Large intestine (tissue), 3 donors: ENCODE measurements at regions not wholly inside any gene's neighbourhood (a gene's known extent, or its start where the extent isn't known, plus 50 kb on each side); places are given as distances from the start of the nearest gene placed in this dataset.

Experiments used
- DNase-seq, 2 donors: peaks; one replicate each; pipeline versions ENCODE4 v3.0.0 to v3.0.0-alpha.2; 2013
- H3K27ac ChIP-seq: one replicate; pipeline ENCODE4 v1.5.1; 2013; ENCODE audit warnings: low read length
- H3K27me3 ChIP-seq: 2 replicates; pipeline ENCODE4 v1.6.1; 2013; ENCODE audit warnings: low read length; ENCODE audit not compliant: control insufficient read depth, insufficient read depth
- H3K36me3 ChIP-seq: 2 replicates; pipeline ENCODE4 v1.6.1; 2013; ENCODE audit warnings: low read length; ENCODE audit not compliant: control insufficient read depth, insufficient read depth
- H3K4me1 ChIP-seq: one replicate; pipeline ENCODE4 v1.6.1; 2013; ENCODE audit warnings: low read length; ENCODE audit not compliant: control insufficient read depth, insufficient read depth
- H3K4me3 ChIP-seq: one replicate; pipeline ENCODE4 v1.5.1; 2013; ENCODE audit warnings: low read length
- H3K9me3 ChIP-seq: one replicate; pipeline ENCODE4 v1.6.1; 2013; ENCODE audit warnings: mild to moderate bottlenecking, low read depth, low read length, moderate library complexity; ENCODE audit not compliant: control insufficient read depth
- WGBS: methylation state at CpG from one replicate; pipeline ENCODE4 v1.1.5; 2013; ENCODE audit warnings: low lambda C conversion rate; ENCODE audit not compliant: insufficient coverage; 5-methylcytosine and 5-hydroxymethylcytosine counted together

DNA sequence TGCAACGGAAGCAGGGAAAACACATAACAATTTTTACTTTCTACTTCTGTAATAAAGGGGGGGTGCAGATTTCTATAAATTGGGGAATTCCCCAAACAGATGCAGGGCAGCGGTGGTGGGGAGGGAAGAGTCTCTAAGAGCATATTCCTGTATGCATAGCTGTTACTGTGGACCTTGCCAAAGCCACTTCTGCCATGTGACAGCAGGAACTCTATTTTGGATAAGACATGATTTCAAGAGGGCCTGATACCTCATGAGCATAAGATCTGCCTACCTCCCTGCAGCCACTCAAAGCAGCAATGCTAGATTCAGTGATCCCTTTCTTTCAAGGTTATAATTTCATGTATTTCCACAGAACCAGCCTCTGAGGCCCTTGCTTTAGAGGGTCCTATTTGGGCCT is 86.2 kb upstream of the CNKSR3 start:
- Histone ChIP-seq H3K4me3 (no peak overlapping the region), H3K27ac (no peak overlapping the region), H3K27me3 (no peaks in the 10 kb centered on the region), H3K4me1 (peaks cover 9% of the 10 kb centered on the region), H3K9me3 (no peaks in the 10 kb centered on the region), H3K36me3 (no peaks in the 10 kb centered on the region)
- 100% methylated on average over 1 of the region's 2 CpGs for WGBS
- DNase-seq: no peak

DNA sequence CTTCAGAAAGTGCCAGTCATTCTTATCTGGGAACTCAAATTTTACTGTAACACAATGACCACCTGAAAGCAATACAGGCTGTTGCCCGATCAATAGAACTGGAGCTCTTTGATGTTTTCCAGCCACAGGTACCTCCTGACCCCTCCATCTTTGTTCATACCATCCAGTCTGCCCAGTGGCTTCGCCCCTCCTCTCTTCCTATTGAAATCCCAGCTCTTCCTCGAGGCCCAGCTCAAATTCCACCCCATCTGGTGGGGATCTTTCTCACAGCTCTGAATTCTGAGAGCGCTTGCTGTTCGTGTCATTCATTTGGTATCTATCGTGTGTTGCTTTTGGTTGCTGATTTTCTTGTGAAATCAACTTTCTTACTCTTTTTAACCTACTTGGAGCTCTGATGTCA is 87.9 kb upstream of the CNKSR3 start:
- WGBS: 100% methylated on average over 1 of the region's 6 CpGs
- H3K27ac ChIP-seq: no peak overlapping the region
- H3K27me3 ChIP-seq: no peaks in the 10 kb centered on the region
- DNase-seq: no peak
- no peaks in the 10 kb centered on the region for H3K9me3 ChIP-seq
- H3K4me1 ChIP-seq: no peaks in the 10 kb centered on the region
- H3K36me3 ChIP-seq: no peaks in the 10 kb centered on the region
- H3K4me3 ChIP-seq: no peak overlapping the region

DNA sequence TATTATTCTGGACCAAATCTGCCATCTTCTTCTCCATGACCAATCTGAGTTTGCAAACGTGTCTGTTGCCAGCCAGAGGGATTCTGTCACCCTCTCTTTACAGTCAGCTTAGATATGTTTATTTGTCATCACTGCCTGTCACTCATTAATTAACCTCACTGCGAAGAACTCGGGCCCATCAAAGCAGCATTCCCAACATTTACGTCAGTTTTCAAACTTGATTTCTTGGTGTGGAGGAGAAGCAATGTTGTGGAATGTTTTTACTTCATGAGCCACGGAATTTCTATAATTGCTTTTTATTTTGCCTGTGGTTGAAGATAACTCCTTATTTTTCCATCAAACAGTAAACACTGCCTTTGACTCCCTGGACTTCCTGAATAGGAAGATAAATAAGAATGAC is 91.8 kb upstream of the CNKSR3 start:
- DNase-seq: no peak
- Histone ChIP-seq H3K36me3 (no peaks in the 10 kb centered on the region), H3K4me1 (no peaks in the 10 kb centered on the region), H3K9me3 (no peaks in the 10 kb centered on the region), H3K4me3 (no peak overlapping the region), H3K27ac (no peak overlapping the region), H3K27me3 (no peaks in the 10 kb centered on the region)
- 80% methylated on average over 1 of the region's 5 CpGs for WGBS

DNA sequence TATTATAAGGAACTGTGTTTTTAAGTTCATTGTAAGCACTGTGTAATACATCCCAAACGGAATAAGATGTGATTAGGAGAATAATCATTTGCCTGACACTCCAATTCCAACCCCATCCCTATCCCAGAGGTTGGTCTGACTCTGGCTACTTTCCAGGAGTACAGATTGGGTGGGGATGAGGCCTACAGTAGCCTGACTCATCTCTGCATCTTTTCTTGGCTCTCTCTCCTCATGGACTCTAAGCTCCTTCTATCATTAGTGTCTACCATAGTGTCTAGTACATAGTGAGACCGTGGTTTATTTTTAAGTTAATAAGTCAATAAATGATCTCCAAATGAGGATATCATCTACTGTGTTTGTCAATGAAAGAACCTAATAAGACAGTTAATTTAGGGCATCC is 92.2 kb upstream of the CNKSR3 start:
- Histone ChIP-seq H3K4me1 (no peaks in the 10 kb centered on the region), H3K9me3 (no peaks in the 10 kb centered on the region), H3K27me3 (no peaks in the 10 kb centered on the region), H3K27ac (no peak overlapping the region), H3K4me3 (no peak overlapping the region), H3K36me3 (no peaks in the 10 kb centered on the region)
- DNase-seq: no peak
- WGBS: no CpG with 5 or more reads among the region's 2 CpGs

DNA sequence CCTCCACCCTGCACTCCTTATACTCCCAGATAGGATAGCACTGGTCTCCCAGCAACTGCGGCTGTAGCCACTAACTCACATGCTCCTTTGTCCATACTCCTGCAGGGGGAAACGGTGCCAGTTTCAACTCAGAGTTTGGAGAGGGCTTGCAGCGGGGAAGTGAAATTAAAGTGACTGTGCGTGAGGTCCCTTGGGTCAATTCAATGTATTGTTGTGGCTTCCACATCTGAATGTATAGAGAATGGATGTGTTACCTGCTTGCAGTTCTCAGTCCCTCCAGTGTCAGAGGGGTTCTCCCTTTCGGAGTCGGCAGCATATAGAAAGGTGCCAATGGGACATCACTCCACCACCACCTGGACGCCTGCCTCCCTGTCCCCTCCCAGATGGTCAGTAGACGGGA is 93.6 kb upstream of the CNKSR3 start:
- DNase-seq: no peak
- Histone ChIP-seq H3K4me1 (no peaks in the 10 kb centered on the region), H3K36me3 (no peaks in the 10 kb centered on the region), H3K27ac (no peak overlapping the region), H3K4me3 (no peak overlapping the region), H3K27me3 (no peaks in the 10 kb centered on the region), H3K9me3 (no peaks in the 10 kb centered on the region)
- WGBS: 80% methylated on average over 1 of the region's 8 CpGs

DNA sequence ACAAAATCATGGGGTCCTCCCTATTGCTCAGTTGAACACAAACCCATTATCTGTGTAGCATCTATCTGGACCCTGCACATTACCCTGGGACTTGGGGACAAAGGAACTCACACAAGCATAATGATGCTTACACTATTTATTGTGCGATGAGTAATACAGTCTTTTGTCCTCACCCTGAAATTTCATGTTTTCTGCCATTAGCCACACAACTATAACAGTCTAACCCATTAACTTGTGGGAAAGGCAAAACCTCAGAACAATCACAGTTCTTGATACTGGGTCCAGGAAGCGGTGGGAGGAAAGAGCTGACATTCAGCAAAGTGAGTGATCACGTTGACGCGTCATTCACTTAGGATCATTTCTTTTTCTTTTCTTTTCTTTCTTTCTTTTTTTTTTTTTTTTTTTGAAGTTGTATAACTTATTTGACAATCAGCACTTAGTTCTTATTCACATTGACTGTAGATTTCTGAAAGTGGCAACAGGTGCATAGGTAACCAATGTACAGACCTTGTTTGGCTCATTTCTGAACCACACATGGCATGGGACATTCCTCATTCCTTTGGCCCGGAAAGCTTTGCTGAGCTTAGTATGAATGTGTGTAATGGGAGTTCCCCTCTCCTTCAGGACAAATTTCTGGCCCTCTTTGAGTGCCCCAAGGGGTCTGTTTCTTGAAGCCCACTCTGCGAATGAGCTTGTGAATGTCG is 94.8 kb upstream of the CNKSR3 start:
- no peak for DNase-seq
- Histone ChIP-seq H3K27ac (no peak overlapping the region), H3K27me3 (no peaks in the 10 kb centered on the region), H3K9me3 (no peaks in the 10 kb centered on the region), H3K4me1 (no peaks in the 10 kb centered on the region), H3K36me3 (no peaks in the 10 kb centered on the region), H3K4me3 (no peak overlapping the region)
- WGBS: 61% methylated on average over 4 of the region's 8 CpGs

DNA sequence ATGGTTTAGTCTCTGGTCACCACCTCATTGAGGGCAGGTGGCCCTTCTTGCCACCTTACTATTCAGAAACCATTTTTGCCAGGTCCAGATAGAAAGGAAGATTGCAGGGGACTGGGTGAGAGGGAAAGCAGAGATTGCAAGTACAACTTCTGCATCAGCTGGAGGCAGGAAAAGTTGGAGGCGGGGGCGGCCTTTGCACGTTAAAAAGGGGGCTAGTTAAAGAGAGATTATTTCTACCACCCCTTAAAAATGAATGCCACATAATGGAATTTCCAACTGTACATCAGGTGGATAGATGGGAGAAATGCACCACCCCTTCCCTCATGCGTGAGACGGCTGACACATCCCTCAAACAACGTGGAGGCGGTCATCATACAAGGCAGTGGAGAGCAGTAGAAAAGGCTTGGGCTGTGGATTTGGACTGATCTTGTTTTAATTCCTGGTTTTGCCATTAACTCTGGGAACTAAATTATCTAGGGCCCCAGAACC is 95.4 kb upstream of the CNKSR3 start:
- DNase-seq: no peak
- no peaks in the 10 kb centered on the region for H3K36me3 ChIP-seq
- H3K4me3 ChIP-seq: no peak overlapping the region
- no peaks in the 10 kb centered on the region for H3K4me1 ChIP-seq
- no peak overlapping the region for H3K27ac ChIP-seq
- H3K27me3 ChIP-seq: no peaks in the 10 kb centered on the region
- H3K9me3 ChIP-seq: no peaks in the 10 kb centered on the region
- WGBS: no CpG with 5 or more reads among the region's 7 CpGs

DNA sequence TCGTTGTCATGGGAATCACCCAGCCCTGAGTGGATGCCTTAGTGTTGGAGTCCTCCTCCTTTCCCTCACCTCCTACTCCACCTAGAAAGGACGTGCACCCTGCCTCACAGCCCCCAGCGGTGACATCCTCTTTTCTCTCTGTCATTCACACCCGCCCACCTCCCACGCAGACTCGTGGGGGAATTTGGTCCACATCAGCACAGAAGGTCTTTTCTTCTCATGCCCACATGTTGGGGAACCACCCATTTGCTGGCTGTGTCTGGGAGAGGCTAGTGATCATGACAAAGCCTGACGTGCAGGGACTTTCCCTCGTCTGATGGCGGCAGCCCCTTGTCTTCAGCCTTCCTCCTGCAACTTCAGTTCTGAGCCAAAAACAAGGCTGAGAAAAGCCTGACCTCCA is 96.0 kb upstream of the CNKSR3 start:
- no peak overlapping the region for H3K4me3 ChIP-seq
- no CpG with 5 or more reads among the region's 9 CpGs for WGBS
- no peaks in the 10 kb centered on the region for H3K4me1 ChIP-seq
- DNase-seq: no peak
- no peak overlapping the region for H3K27ac ChIP-seq
- no peaks in the 10 kb centered on the region for H3K9me3 ChIP-seq
- H3K36me3 ChIP-seq: no peaks in the 10 kb centered on the region
- H3K27me3 ChIP-seq: no peaks in the 10 kb centered on the region

DNA sequence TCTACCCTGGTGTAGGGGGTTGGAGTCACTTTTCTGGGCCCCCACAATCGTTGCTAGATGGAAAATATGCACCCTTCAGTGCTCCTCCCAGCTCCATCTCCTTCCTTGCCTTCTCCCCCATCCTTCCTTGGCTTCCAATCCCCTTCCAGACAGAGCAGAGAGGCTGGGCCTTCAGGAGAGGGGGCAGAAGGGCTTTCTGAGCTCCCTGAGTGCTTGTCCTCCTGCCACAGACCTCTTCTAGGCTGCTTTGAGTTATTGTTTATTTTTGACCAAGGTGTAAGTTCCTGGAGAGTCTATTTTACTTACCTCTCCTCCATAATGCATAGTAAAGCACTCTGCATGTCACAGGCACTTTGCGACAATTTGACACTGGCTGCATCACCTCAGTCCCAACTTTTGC is 96.4 kb upstream of the CNKSR3 start:
- no peaks in the 10 kb centered on the region for H3K27me3 ChIP-seq
- H3K4me3 ChIP-seq: no peak overlapping the region
- no peak for DNase-seq
- no peaks in the 10 kb centered on the region for H3K4me1 ChIP-seq
- WGBS: no CpG with 5 or more reads among the region's 2 CpGs
- H3K9me3 ChIP-seq: no peaks in the 10 kb centered on the region
- H3K36me3 ChIP-seq: no peaks in the 10 kb centered on the region
- H3K27ac ChIP-seq: no peak overlapping the region

DNA sequence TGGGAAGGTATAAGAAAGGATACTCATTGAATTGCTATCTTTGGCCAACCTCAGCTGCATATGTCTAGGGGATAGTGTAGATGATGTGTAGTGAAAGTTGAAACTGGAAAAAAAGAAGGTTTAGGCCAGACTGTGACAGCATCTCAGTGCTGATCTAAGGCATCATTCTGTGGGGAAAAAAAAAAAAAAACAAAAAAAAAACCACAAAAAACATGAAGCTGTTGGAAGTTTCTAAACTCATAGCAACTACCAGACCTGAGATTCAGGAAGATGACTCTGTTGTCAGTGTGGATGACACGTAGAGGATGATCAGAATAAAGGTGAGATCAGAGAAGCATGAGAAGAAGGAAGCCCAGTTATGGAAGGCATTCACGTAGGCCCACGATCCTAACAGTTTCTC is 100.8 kb upstream of the CNKSR3 start:
- Histone ChIP-seq H3K27ac (no peak overlapping the region), H3K4me1 (peaks cover 5% of the 10 kb centered on the region), H3K36me3 (no peaks in the 10 kb centered on the region), H3K27me3 (no peaks in the 10 kb centered on the region), H3K4me3 (no peak overlapping the region), H3K9me3 (peaks cover 3% of the 10 kb centered on the region)
- WGBS: 80% methylated on average over 1 of the region's 3 CpGs
- DNase-seq: no peak

DNA sequence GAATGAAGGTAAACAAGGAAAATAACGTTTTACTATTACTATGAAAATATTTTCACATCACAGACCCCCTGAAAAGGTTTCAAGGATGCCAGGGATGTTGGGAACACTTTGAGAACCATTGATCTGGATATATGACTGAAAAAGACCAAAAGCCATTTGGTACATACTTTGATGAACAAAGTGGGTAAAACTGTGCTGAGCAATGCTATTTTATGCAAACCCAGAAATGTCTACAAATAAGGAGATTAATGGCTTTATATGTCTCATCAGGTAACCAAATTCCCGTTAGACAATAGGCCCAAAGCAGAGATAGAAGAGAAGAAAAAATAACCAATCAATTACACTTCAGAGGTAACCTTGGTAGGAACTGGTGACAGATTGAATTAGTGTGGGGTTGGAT is 101.4 kb upstream of the CNKSR3 start:
- no peak overlapping the region for H3K27ac ChIP-seq
- peaks cover 5% of the 10 kb centered on the region for H3K4me1 ChIP-seq
- no peaks in the 10 kb centered on the region for H3K36me3 ChIP-seq
- peaks cover 3% of the 10 kb centered on the region for H3K9me3 ChIP-seq
- H3K27me3 ChIP-seq: no peaks in the 10 kb centered on the region
- DNase-seq: no peak
- H3K4me3 ChIP-seq: no peak overlapping the region
- WGBS: no CpG with 5 or more reads among the region's 2 CpGs
